Endothelial cell of umbilical vein (primary cell): ENCODE measurements at regions not wholly inside any gene's neighbourhood (a gene's known extent, or its start where the extent isn't known, plus 50 kb on each side); places are given as distances from the start of the nearest gene placed in this dataset.

Experiments used
- BruUV-seq: library from RNA; stranded (reverse); fragments of 400-500 nt; replicated peaks from 2 replicates; lab custom pipeline; 2021; lab: Mats Ljungman, UMichigan
- CTCF ChIA-PET: fragments of 300-600, 350-600 bp; sonication (Branson Sonifier 250); formaldehyde crosslinking; loops from one replicate; lab custom pipeline; 2021; ENCODE audit warnings: antibody characterized with exemption, inconsistent platforms; lab: Charles Lee
- POLR2A ChIA-PET: fragments of 300-600, 350-600 bp; sonication (Branson Sonifier 250); formaldehyde crosslinking; loops from one replicate; lab custom pipeline; 2021; ENCODE audit warnings: antibody characterized with exemption, inconsistent platforms; lab: Charles Lee
- DNase-seq: peaks from one replicate; pipeline ENCODE4 v3.0.0-alpha.2; 2011; ENCODE audit warnings: low read depth, low spot score
- FAIRE-seq: peaks from 2 replicates; lab custom pipeline; 2011; peaks lifted over from hg19 to GRCh38; lab: Jason Lieb, UNC
- H2AFZ ChIP-seq: 2 replicates; pipeline ENCODE4 v1.6.0; 2012; ENCODE audit warnings: low read depth, low read length, control low read depth, inconsistent platforms
- H3K27ac ChIP-seq: 2 replicates; pipeline ENCODE4 v1.5.1; 2011; ENCODE audit warnings: low read depth, mild to moderate bottlenecking, control low read depth, low read length, moderate library complexity; ENCODE audit not compliant: insufficient read depth
- H3K27me3 ChIP-seq, 2 experiments: 2 replicates each; pipeline versions ENCODE4 v1.6.0 to v1.6.1; 2011; ENCODE audit warnings: low read length in 2 of 2, mixed read lengths in 1 of 2; ENCODE audit not compliant: control insufficient read depth in 2 of 2, insufficient read depth in 2 of 2
- H3K36me3 ChIP-seq, 2 experiments: 2 replicates in 1 of 2; 3 replicates in 1 of 2; pipeline ENCODE4 v1.5.1; 2011; ENCODE audit warnings: low read length in 2 of 2, mild to moderate bottlenecking in 1 of 2, moderate library complexity in 1 of 2; ENCODE audit not compliant: control insufficient read depth in 2 of 2, insufficient read depth in 2 of 2; ENCODE audit errors: extremely low read depth in 1 of 2
- H3K4me1 ChIP-seq: 3 replicates; pipeline ENCODE4 v1.5.1; 2011; ENCODE audit warnings: mild to moderate bottlenecking, low read length; ENCODE audit not compliant: control insufficient read depth, insufficient read depth; ENCODE audit errors: extremely low read depth
- H3K4me2 ChIP-seq: 2 replicates; pipeline ENCODE4 v1.6.1; 2011; ENCODE audit warnings: low read length, control low read depth, mixed read lengths; ENCODE audit not compliant: insufficient read depth
- H3K4me3 ChIP-seq, 3 experiments: fragments of 200-600 bp in 1 of 3; sonication (generic), shearing (Covaris generic) in 1 of 3; replicated peaks in 1 of 3; 2 replicates each; pipeline ENCODE4 v1.5.1; 2011 to 2016; ENCODE audit warnings: control low read depth in 3 of 3, low read length in 3 of 3, mild to moderate bottlenecking in 2 of 3, inconsistent platforms in 1 of 3, low read depth in 1 of 3, moderate library complexity in 1 of 3; ENCODE audit not compliant: insufficient read depth in 1 of 3
- H3K79me2 ChIP-seq: 2 replicates; pipeline ENCODE4 v1.6.0; 2012; ENCODE audit warnings: low read length, inconsistent platforms; ENCODE audit not compliant: control insufficient read depth, insufficient read depth
- H3K9ac ChIP-seq: replicated peaks from 2 replicates; pipeline ENCODE3; 2011; ENCODE audit warnings: low read length, control low read depth; ENCODE audit not compliant: insufficient read depth; ENCODE audit errors: extremely low read depth
- H3K9me1 ChIP-seq: replicated peaks from 3 replicates; pipeline ENCODE4 v1.6.0; 2011; ENCODE audit warnings: mild to moderate bottlenecking, low read length; ENCODE audit not compliant: control insufficient read depth, insufficient read depth; ENCODE audit errors: extremely low read depth
- H3K9me3 ChIP-seq: replicated peaks from 2 replicates; pipeline ENCODE4 v1.5.1; 2012; ENCODE audit warnings: low read length, inconsistent platforms; ENCODE audit not compliant: control insufficient read depth, insufficient read depth
- H4K20me1 ChIP-seq: replicated peaks from 2 replicates; pipeline ENCODE3; 2011; ENCODE audit warnings: mild to moderate bottlenecking, low read length; ENCODE audit not compliant: control insufficient read depth, insufficient read depth; ENCODE audit errors: extremely low read depth
- CTCF ChIP-seq, 2 donors: IDR thresholded peaks; 1 replicate in 1 of 2; 2 replicates in 1 of 2; pipeline ENCODE4 v1.5.1; 2011; ENCODE audit warnings: low read length in 2 of 2, mild to moderate bottlenecking in 2 of 2, moderate library complexity in 2 of 2, control low read depth in 1 of 2, inconsistent platforms in 1 of 2, low read depth in 1 of 2; ENCODE audit not compliant: insufficient read depth in 1 of 2; ENCODE audit errors: extremely low read depth in 1 of 2
- EZH2 ChIP-seq: IDR thresholded peaks from 2 replicates; pipeline ENCODE4 v1.6.1; 2012; ENCODE audit warnings: borderline replicate concordance, low read depth, mild to moderate bottlenecking, moderate library complexity, low read length, inconsistent platforms; ENCODE audit not compliant: severe bottlenecking
- FOS ChIP-seq: IDR thresholded peaks from 2 replicates; pipeline ENCODE4 v1.6.1; 2011; ENCODE audit warnings: mild to moderate bottlenecking, low read length, moderate library complexity, borderline replicate concordance; ENCODE audit not compliant: insufficient read depth
- GATA2 ChIP-seq: IDR thresholded peaks from 2 replicates; pipeline ENCODE4 v1.7.0; 2011; ENCODE audit warnings: low read depth, mild to moderate bottlenecking, moderate library complexity, mixed read lengths, low read length; ENCODE audit not compliant: insufficient read length, insufficient read depth
- JUN ChIP-seq: IDR thresholded peaks from 2 replicates; pipeline ENCODE4 v1.6.1; 2011; ENCODE audit warnings: borderline replicate concordance, low read depth; ENCODE audit not compliant: insufficient read length, insufficient read depth
- MAX ChIP-seq: IDR thresholded peaks from 2 replicates; pipeline ENCODE4 v1.6.1; 2011; ENCODE audit not compliant: insufficient read depth, insufficient read length
- MYC ChIP-seq: IDR thresholded peaks from one replicate; pipeline ENCODE4 v1.6.1; 2011; ENCODE audit warnings: mild to moderate bottlenecking, low read depth, low read length
- POLR2A ChIP-seq: IDR thresholded peaks from 2 replicates; pipeline ENCODE4 v1.6.1; 2012; ENCODE audit warnings: low read depth, mild to moderate bottlenecking, control low read depth, low read length
- POLR2AphosphoS5 ChIP-seq: IDR thresholded peaks from 2 replicates; pipeline ENCODE4 v1.6.1; 2012; ENCODE audit warnings: low read depth, mild to moderate bottlenecking, control low read depth, low read length, moderate library complexity; ENCODE audit not compliant: insufficient read depth
- dilution Hi-C: fragments of 300-500 bp; cut with MboI; formaldehyde crosslinking; loops from one replicate; pipeline ENCODE4 v1.15.0; 2019; ENCODE audit warnings: low sequenced_read_pairs; ENCODE audit not compliant: extremely low pct_ligation_motif_present
- intact Hi-C: fragments of 100-400 bp; cut with micrococcal nuclease; formaldehyde crosslinking; loops from one replicate; pipeline ENCODE4 v1.10.0; 2022

- TF ChIP-seq POLR2AphosphoS5 (no peak), CTCF (IDR thresholded peaks at IDR 0.05; ENCODE audit: extremely low read depth in 1 of 2, insufficient read depth in 1 of 2, low read depth in 1 of 2, low read length in 2 of 2) (no peak)
- no peak for FAIRE-seq
These were observed 268.9 kb downstream of the ETNK1 start for GRCh38 chr12:22893878-22894277.

GRCh38 chr12:22899184-22899583 is 274.2 kb downstream of the ETNK1 start:
- ChIA-PET POLR2A (no interaction called here), CTCF (no interaction called here)
- Histone ChIP-seq H3K27ac (no peak overlapping the region), H3K9me1 (no peaks in the 10 kb centered on the region), H3K4me1 (no peaks in the 10 kb centered on the region), H3K79me2 (no peaks in the 10 kb centered on the region), H3K4me2 (no peak overlapping the region), H3K36me3 (no peaks in the 10 kb centered on the region), H2AFZ (no peak overlapping the region), H4K20me1 (no peaks in the 10 kb centered on the region), H3K9me3 (no peaks in the 10 kb centered on the region), H3K4me3 (no peak overlapping the region), H3K9ac (no peak overlapping the region), H3K27me3 (no peaks in the 10 kb centered on the region)
- TF ChIP-seq POLR2A (no peak), EZH2 (no peak), JUN (no peak), GATA2 (no peak), POLR2AphosphoS5 (no peak), CTCF (IDR thresholded peaks at IDR 0.05; ENCODE audit: extremely low read depth in 1 of 2, insufficient read depth in 1 of 2, low read depth in 1 of 2, low read length in 2 of 2) (no peak), FOS (no peak), MYC (no peak), MAX (no peak)
- no peak for FAIRE-seq
- intact Hi-C loops, result no loop called here
- no TSS peak for BruUV-seq
- no peak for DNase-seq
- dilution Hi-C loops, result no loop called here

More at GRCh38 chr12:22893878-22894277, 268.9 kb downstream of the ETNK1 start:
- Histone ChIP-seq H3K4me2 (no peak overlapping the region), H3K4me3 (no peak overlapping the region), H3K9me3 (no peaks in the 10 kb centered on the region), H3K27me3 (no peaks in the 10 kb centered on the region), H3K4me1 (no peaks in the 10 kb centered on the region), H4K20me1 (no peaks in the 10 kb centered on the region), H3K79me2 (no peaks in the 10 kb centered on the region), H3K27ac (no peak overlapping the region), H3K36me3 (no peaks in the 10 kb centered on the region), H3K9ac (no peak overlapping the region), H2AFZ (no peak overlapping the region), H3K9me1 (no peaks in the 10 kb centered on the region)
- ChIA-PET POLR2A (no interaction called here), CTCF (no interaction called here)
- dilution Hi-C loops, result no loop called here
- intact Hi-C loops, result no loop called here
- no TSS peak for BruUV-seq
- no peak for DNase-seq
